ENCODE measurements at regions not wholly inside any gene's neighbourhood (a gene's known extent, or its start where the extent isn't known, plus 50 kb on each side); places are given as distances from the start of the nearest gene placed in this dataset.

- Histone ChIP-seq H3K27me3 (no peaks in the 10 kb centered on the region), H3K9me3 (no peaks in the 10 kb centered on the region), H3K36me3 (no peaks in the 10 kb centered on the region), H3K4me1 (no peaks in the 10 kb centered on the region), H3K27ac (no peak overlapping the region), H3K4me3 (no peak overlapping the region)
- intact Hi-C loops (cut with DNase I): no loop called here
- peak; percentile 47 for ATAC-seq
- no peak for TF ChIP-seq CTCF (IDR thresholded peaks at IDR 0.05)
- no peak for DNase-seq
Observed at GRCh38 chr4:163592212-163592611, 97.7 kb downstream of the TMA16 start.

- ATAC-seq (peak; percentile 81), DNase-seq (no peak)
- H3K27ac ChIP-seq: no peak overlapping the region
- intact Hi-C loops (cut with DNase I): no loop called here
- H3K27me3 ChIP-seq: no peaks in the 10 kb centered on the region
- H3K4me1 ChIP-seq: no peaks in the 10 kb centered on the region
- H3K36me3 ChIP-seq: no peaks in the 10 kb centered on the region
- H3K9me3 ChIP-seq: no peaks in the 10 kb centered on the region
- no peak overlapping the region for H3K4me3 ChIP-seq
- TF ChIP-seq CTCF (IDR thresholded peaks at IDR 0.05): no peak
Observed at GRCh38 chr4:163595580-163595979, 101.1 kb downstream of the TMA16 start.

- H3K27me3 ChIP-seq: no peaks in the 10 kb centered on the region
- ATAC-seq (no peak), DNase-seq (no peak)
- H3K4me1 ChIP-seq: no peaks in the 10 kb centered on the region
- H3K36me3 ChIP-seq: no peaks in the 10 kb centered on the region
- no peaks in the 10 kb centered on the region for H3K9me3 ChIP-seq
- H3K27ac ChIP-seq: no peak overlapping the region
- TF ChIP-seq CTCF (IDR thresholded peaks at IDR 0.05): no peak
- no peak overlapping the region for H3K4me3 ChIP-seq
- intact Hi-C loops (cut with DNase I): no loop called here
Observed at GRCh38 chr4:163598028-163598427, 103.5 kb downstream of the TMA16 start.

GRCh38 chr4:163598489-163598888, 104.0 kb downstream of the TMA16 start:
- Histone ChIP-seq H3K27me3 (no peaks in the 10 kb centered on the region), H3K9me3 (no peaks in the 10 kb centered on the region), H3K36me3 (no peaks in the 10 kb centered on the region), H3K4me3 (no peak overlapping the region), H3K27ac (no peak overlapping the region), H3K4me1 (no peaks in the 10 kb centered on the region)
- DNase-seq (no peak), ATAC-seq (no peak)
- no peak for TF ChIP-seq CTCF (IDR thresholded peaks at IDR 0.05)
- intact Hi-C loops (cut with DNase I): no loop called here

- ATAC-seq (peak; percentile 77), DNase-seq (no peak)
- Histone ChIP-seq H3K36me3 (no peaks in the 10 kb centered on the region), H3K4me1 (no peaks in the 10 kb centered on the region), H3K27ac (no peak overlapping the region), H3K27me3 (no peaks in the 10 kb centered on the region), H3K9me3 (no peaks in the 10 kb centered on the region), H3K4me3 (no peak overlapping the region)
- TF ChIP-seq CTCF (IDR thresholded peaks at IDR 0.05): no peak
- intact Hi-C loops (cut with DNase I): no loop called here
Observed at GRCh38 chr4:163600727-163601126, 106.2 kb downstream of the TMA16 start.

GRCh38 chr4:163603257-163603656, 108.8 kb downstream of the TMA16 start:
- H3K4me1 ChIP-seq: no peaks in the 10 kb centered on the region
- DNase-seq (no peak), ATAC-seq (no peak)
- no peak overlapping the region for H3K4me3 ChIP-seq
- TF ChIP-seq CTCF (IDR thresholded peaks at IDR 0.05): no peak
- H3K27me3 ChIP-seq: no peaks in the 10 kb centered on the region
- intact Hi-C loops (cut with DNase I): no loop called here
- no peaks in the 10 kb centered on the region for H3K9me3 ChIP-seq
- no peaks in the 10 kb centered on the region for H3K36me3 ChIP-seq
- H3K27ac ChIP-seq: no peak overlapping the region

Data from upper lobe of right lung (tissue), 1 donor.